Lung (tissue), 11 donors: ENCODE measurements at regions not wholly inside any gene's neighbourhood (a gene's known extent, or its start where the extent isn't known, plus 50 kb on each side); places are given as distances from the start of the nearest gene placed in this dataset.

ENCODE experiments used
- ATAC-seq: fragments of 200-7000 bp; cut with Tn5 transposase; one replicate; pipeline ENCODE4 v1.9.1; 2020; ENCODE audit warnings: moderate number of reproducible peaks; ENCODE audit not compliant: insufficient read depth, low FRiP score
- DNase-seq, 3 donors: peaks; one replicate each; pipeline ENCODE4 v3.0.0-alpha.2; 2013 to 2017
- H3K27ac ChIP-seq, 2 donors: one replicate each; pipeline ENCODE4 v1.5.1; 2013; ENCODE audit warnings: mild to moderate bottlenecking in 2 of 2, moderate library complexity in 2 of 2, control low read depth in 1 of 2, inconsistent platforms in 1 of 2, low read depth in 1 of 2, low read length in 1 of 2
- H3K27me3 ChIP-seq, 3 donors: one replicate each; pipeline ENCODE4 v1.5.1; 2013; ENCODE audit warnings: low read length in 2 of 3; ENCODE audit not compliant: control insufficient read depth in 3 of 3, insufficient read depth in 3 of 3
- H3K36me3 ChIP-seq, 4 donors: one replicate each; pipeline ENCODE4 v1.5.1; 2013; ENCODE audit warnings: low read length in 4 of 4, mild to moderate bottlenecking in 1 of 4, moderate library complexity in 1 of 4; ENCODE audit not compliant: control insufficient read depth in 4 of 4, insufficient read depth in 4 of 4
- H3K4me1 ChIP-seq, 5 donors: one replicate each; pipeline ENCODE4 v1.5.1; 2013; ENCODE audit warnings: low read length in 5 of 5, mild to moderate bottlenecking in 2 of 5, moderate library complexity in 1 of 5; ENCODE audit not compliant: control insufficient read depth in 5 of 5, insufficient read depth in 5 of 5
- H3K4me3 ChIP-seq: one replicate; pipeline ENCODE4 v1.5.1; 2013; ENCODE audit warnings: mild to moderate bottlenecking, control low read depth, moderate library complexity
- H3K9ac ChIP-seq, 2 donors: one replicate each; pipeline ENCODE4 v1.5.1; 2013; ENCODE audit warnings: low read length in 2 of 2, control low read depth in 1 of 2; ENCODE audit not compliant: insufficient read depth in 1 of 2
- H3K9me3 ChIP-seq, 4 donors: one replicate each; pipeline ENCODE4 v1.5.1; 2013; ENCODE audit warnings: low read length in 3 of 4, mild to moderate bottlenecking in 1 of 4, moderate library complexity in 1 of 4; ENCODE audit not compliant: control insufficient read depth in 4 of 4, insufficient read depth in 3 of 4
- WGBS, 2 donors: extraction: QIAGEN DNeasy Blood & Tissue Kit; methylation state at CpG; one replicate each; pipeline ENCODE4 v1.1.7; 2013; 5-methylcytosine and 5-hydroxymethylcytosine counted together
- TF ChIP-seq, protein P1 (sequence below): IDR thresholded peaks from 2 replicates; pipeline ENCODE4 v1.5.1; 2012; ENCODE audit warnings: mild to moderate bottlenecking; ENCODE audit errors: control extremely low read depth, extremely low read depth
- donor health status: control.
- donor health status: control.
- donor health status: Bipolar disorder and iron deficiency.
- donor health status: healthy.
- donor health status: DM: yes; HTN: yes; CAD: no.

DNA sequence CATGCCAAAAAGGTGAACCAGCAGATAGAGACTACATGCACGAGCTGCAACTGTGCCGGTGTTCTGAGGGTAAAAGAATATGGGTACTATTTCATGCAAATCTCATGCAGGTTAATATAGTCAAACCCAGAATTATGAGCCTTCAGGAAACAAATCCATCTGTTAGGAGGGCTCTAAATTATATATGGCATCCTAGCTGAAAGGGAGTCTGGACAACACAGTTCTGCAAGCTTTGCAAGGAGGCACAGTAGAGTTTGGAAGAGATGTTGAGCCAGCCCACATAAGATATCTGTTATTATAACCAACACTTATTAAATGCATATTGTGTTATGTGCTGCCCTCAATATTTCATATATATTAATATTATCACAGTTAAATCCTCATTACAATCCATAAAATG lies 50.5 kb upstream of the PALMD start:
- Histone ChIP-seq H3K4me3 (no peak overlapping the region), H3K27ac (no peak overlapping the region), H3K4me1 (peaks cover 0 to 5% (median 0%) of the 10 kb centered on the region in 5 donors), H3K27me3 (no peaks in the 10 kb centered on the region), H3K36me3 (no peaks in the 10 kb centered on the region), H3K9ac (no peak overlapping the region), H3K9me3 (no peaks in the 10 kb centered on the region)
- 40 to 41% methylated on average over 2 of the region's 2 CpGs for WGBS, 2 donors
- DNase-seq (no peak), ATAC-seq (no peak)
- TF ChIP-seq, protein P1, sequence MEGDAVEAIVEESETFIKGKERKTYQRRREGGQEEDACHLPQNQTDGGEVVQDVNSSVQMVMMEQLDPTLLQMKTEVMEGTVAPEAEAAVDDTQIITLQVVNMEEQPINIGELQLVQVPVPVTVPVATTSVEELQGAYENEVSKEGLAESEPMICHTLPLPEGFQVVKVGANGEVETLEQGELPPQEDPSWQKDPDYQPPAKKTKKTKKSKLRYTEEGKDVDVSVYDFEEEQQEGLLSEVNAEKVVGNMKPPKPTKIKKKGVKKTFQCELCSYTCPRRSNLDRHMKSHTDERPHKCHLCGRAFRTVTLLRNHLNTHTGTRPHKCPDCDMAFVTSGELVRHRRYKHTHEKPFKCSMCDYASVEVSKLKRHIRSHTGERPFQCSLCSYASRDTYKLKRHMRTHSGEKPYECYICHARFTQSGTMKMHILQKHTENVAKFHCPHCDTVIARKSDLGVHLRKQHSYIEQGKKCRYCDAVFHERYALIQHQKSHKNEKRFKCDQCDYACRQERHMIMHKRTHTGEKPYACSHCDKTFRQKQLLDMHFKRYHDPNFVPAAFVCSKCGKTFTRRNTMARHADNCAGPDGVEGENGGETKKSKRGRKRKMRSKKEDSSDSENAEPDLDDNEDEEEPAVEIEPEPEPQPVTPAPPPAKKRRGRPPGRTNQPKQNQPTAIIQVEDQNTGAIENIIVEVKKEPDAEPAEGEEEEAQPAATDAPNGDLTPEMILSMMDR: no peak
